BJ (cell line): ENCODE measurements at regions not wholly inside any gene's neighbourhood (a gene's known extent, or its start where the extent isn't known, plus 50 kb on each side); places are given as distances from the start of the nearest gene placed in this dataset.
"Not testable (repeated sequence)": the region's sequence is repeated elsewhere in the genome, so short reads cannot be mapped to it uniquely, and the experiment has no call there.

Experiments used
- CTCF ChIA-PET: fragments of 350-600 bp; formaldehyde crosslinking; extraction: SDS; loops from one replicate; lab custom pipeline; 2021; ENCODE audit warnings: antibody characterized with exemption, inconsistent platforms; lab: Yijun Ruan, JAX
- POLR2A ChIA-PET: fragments of 300-600 bp; sonication (Branson Sonifier 250); formaldehyde crosslinking; extraction: SDS; loops from one replicate; lab custom pipeline; 2021; ENCODE audit warnings: antibody characterized with exemption; lab: Charles Lee
- DNase-seq: peaks from one replicate; pipeline ENCODE4 v3.0.0-alpha.2; 2011; ENCODE audit warnings: low read depth
- H3K27me3 ChIP-seq: 2 replicates; pipeline ENCODE4 v1.6.0; 2011; ENCODE audit warnings: low read length; ENCODE audit not compliant: control insufficient read depth, insufficient read depth
- H3K36me3 ChIP-seq: 2 replicates; pipeline ENCODE4 v1.5.1; 2011; ENCODE audit warnings: low read length; ENCODE audit not compliant: control insufficient read depth, insufficient read depth
- H3K4me3 ChIP-seq: 2 replicates; pipeline ENCODE4 v1.5.1; 2011; ENCODE audit warnings: low read depth, mild to moderate bottlenecking, control low read depth, low read length
- TF ChIP-seq, protein P1 (sequence below): IDR thresholded peaks from 2 replicates; pipeline ENCODE4 v1.5.1; 2011; ENCODE audit warnings: low read depth, mild to moderate bottlenecking, control low read depth, inconsistent platforms, low read length, moderate library complexity; ENCODE audit not compliant: insufficient read depth

- ChIA-PET CTCF (interaction anchor here (1.0 to 4.0 kb wide), 3 partner anchors 9 to 204 kb away, joined by 3 to 31 read pairs (median 4); no protein-coding TSS in a partner anchor), POLR2A (no interaction called here)
- TF ChIP-seq, protein P1, sequence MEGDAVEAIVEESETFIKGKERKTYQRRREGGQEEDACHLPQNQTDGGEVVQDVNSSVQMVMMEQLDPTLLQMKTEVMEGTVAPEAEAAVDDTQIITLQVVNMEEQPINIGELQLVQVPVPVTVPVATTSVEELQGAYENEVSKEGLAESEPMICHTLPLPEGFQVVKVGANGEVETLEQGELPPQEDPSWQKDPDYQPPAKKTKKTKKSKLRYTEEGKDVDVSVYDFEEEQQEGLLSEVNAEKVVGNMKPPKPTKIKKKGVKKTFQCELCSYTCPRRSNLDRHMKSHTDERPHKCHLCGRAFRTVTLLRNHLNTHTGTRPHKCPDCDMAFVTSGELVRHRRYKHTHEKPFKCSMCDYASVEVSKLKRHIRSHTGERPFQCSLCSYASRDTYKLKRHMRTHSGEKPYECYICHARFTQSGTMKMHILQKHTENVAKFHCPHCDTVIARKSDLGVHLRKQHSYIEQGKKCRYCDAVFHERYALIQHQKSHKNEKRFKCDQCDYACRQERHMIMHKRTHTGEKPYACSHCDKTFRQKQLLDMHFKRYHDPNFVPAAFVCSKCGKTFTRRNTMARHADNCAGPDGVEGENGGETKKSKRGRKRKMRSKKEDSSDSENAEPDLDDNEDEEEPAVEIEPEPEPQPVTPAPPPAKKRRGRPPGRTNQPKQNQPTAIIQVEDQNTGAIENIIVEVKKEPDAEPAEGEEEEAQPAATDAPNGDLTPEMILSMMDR, result no peak
- Histone ChIP-seq H3K27me3 (no peaks in the 10 kb centered on the region), H3K4me3 (no peak overlapping the region), H3K36me3 (no peaks in the 10 kb centered on the region)
- DNase-seq, result no peak
Measured at GRCh38 chr5:42066131-42066530, 141.1 kb downstream of the FBXO4 start.

DNA sequence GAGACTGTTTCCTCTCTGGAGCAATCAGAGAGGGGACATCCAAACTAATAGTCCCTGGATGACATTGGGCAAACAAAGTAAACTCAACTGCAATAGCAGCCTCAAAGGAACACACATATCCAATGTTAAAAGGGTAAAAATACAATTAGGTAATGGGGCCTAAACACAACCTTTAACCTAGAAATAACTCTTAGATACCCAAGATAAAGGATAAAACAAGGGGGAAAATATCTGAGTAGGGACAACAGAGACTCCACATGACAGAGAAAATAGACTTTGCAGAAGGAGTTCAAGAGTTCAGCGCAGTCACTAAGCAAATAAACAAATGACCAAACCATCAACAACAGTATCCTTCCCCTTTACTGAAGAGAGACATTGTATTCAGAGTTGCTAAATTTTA, 149.3 kb downstream of the FBXO4 start:
- no peak overlapping the region for H3K4me3 ChIP-seq
- CTCF ChIA-PET, result no interaction called here
- no peak for DNase-seq
- POLR2A ChIA-PET, result no interaction called here
- no peaks in the 10 kb centered on the region for H3K36me3 ChIP-seq
- TF ChIP-seq, protein P1, result no peak
- no peaks in the 10 kb centered on the region for H3K27me3 ChIP-seq

- Histone ChIP-seq H3K36me3 (no peaks in the 10 kb centered on the region), H3K4me3 (no peak overlapping the region), H3K27me3 (no peaks in the 10 kb centered on the region)
- POLR2A ChIA-PET, result no interaction called here
- CTCF ChIA-PET, result no interaction called here
- TF ChIP-seq, protein P1, result no peak
- DNase-seq, result no peak
Measured at GRCh38 chr5:42089705-42090104, 164.6 kb downstream of the FBXO4 start.

GRCh38 chr5:42090162-42090561, 165.1 kb downstream of the FBXO4 start:
- H3K36me3 ChIP-seq, result no peaks in the 10 kb centered on the region
- POLR2A ChIA-PET, result no interaction called here

DNA sequence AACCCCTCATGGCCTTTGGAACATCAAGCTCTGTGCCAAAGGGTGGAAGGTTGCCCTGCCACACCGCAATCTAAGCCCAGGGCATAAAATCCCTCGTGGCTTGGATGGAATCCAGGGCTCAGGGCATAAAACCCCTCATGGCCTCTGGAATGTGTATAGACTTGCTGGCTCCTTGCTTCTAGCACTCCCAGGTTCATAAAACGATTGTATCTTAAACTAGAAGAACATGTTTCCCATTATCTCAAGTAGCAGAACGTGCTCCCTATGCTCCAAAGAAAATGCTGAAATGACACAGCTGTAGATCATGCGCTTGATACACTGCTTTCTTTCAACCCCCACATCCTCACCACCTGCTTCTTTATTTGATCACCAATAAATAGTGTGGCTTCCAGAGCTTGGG, 174.8 kb downstream of the FBXO4 start:
- H3K4me3 ChIP-seq, POLR2A ChIA-PET, H3K27me3 ChIP-seq, H3K36me3 ChIP-seq, DNase-seq: not testable (repeated sequence)
- CTCF ChIA-PET, result interaction anchor here (0.8 kb wide), 1 partner anchor 15 kb away, joined by 3 read pairs; no protein-coding TSS in a partner anchor

More at GRCh38 chr5:42090162-42090561, 165.1 kb downstream of the FBXO4 start:
- no peak overlapping the region for H3K4me3 ChIP-seq
- CTCF ChIA-PET, result no interaction called here
- no peaks in the 10 kb centered on the region for H3K27me3 ChIP-seq
- TF ChIP-seq, protein P1, result no peak
- DNase-seq, result no peak

- TF ChIP-seq, protein P1, result no peak
- no peaks in the 10 kb centered on the region for H3K27me3 ChIP-seq
- ChIA-PET POLR2A (no interaction called here), CTCF (no interaction called here)
- no peaks in the 10 kb centered on the region for H3K36me3 ChIP-seq
- no peak for DNase-seq
- no peak overlapping the region for H3K4me3 ChIP-seq
Measured at GRCh38 chr5:42108468-42108867, 183.4 kb downstream of the FBXO4 start.
